Breast epithelium (tissue), 4 donors: ENCODE measurements at regions not wholly inside any gene's neighbourhood (a gene's known extent, or its start where the extent isn't known, plus 50 kb on each side); places are given as distances from the start of the nearest gene placed in this dataset.

Source experiments
- DNase-seq, 2 donors: peaks; one replicate each; pipeline ENCODE4 v3.0.0-alpha.2; 2019; ENCODE audit warnings: low spot score in 2 of 2
- H3K27ac ChIP-seq, 2 donors: fragments of 200-600 bp; sonication (generic) in 1 of 2; one replicate each; pipeline ENCODE4 v1.5.1; 2016 to 2019; ENCODE audit warnings: mild to moderate bottlenecking in 1 of 2
- H3K27me3 ChIP-seq, 2 donors: fragments of 200-600 bp; sonication (generic) in 1 of 2; one replicate each; pipeline versions ENCODE4 v1.5.1 to v1.6.0; 2017 to 2019; ENCODE audit warnings: control low read depth in 1 of 2, mild to moderate bottlenecking in 1 of 2
- H3K36me3 ChIP-seq: fragments of 200-600 bp; one replicate; pipeline ENCODE4 v1.5.1; 2019
- H3K4me1 ChIP-seq, 2 donors: fragments of 200-600 bp; sonication (generic); one replicate each; pipeline ENCODE4 v1.5.1; 2016 to 2019; ENCODE audit warnings: control low read depth in 1 of 2
- H3K4me3 ChIP-seq, 3 donors: fragments of 200-600 bp; sonication (generic); 1 replicate in 2 of 3; 2 replicates in 1 of 3; pipeline ENCODE4 v1.5.1; 2016 to 2019; ENCODE audit warnings: mild to moderate bottlenecking in 3 of 3, moderate library complexity in 2 of 3
- H3K9me3 ChIP-seq, 2 donors: fragments of 200-600 bp; sonication (generic) in 1 of 2; one replicate each; pipeline ENCODE4 v1.5.1; 2016 to 2019; ENCODE audit warnings: control low read depth in 1 of 2
- POLR2A ChIP-seq: fragments of 450-650 bp; IDR thresholded peaks from one replicate; pipeline ENCODE4 v1.6.1; 2016; ENCODE audit warnings: antibody characterized with exemption, mild to moderate bottlenecking, moderate library complexity
- POLR2AphosphoS5 ChIP-seq, 3 donors: sonication (generic); formaldehyde crosslinking; IDR thresholded peaks; one replicate each; pipeline ENCODE4 v1.6.1; 2017; ENCODE audit warnings: antibody characterized with exemption in 3 of 3
- intact Hi-C: fragments of 100-400 bp; cut with DNase I; formaldehyde crosslinking; loops from one replicate; pipeline ENCODE4 v1.15.1; 2023; ENCODE audit warnings: low total_unique reads
- TF ChIP-seq, protein P1 (sequence below), 3 donors: fragments of 450-650 bp; IDR thresholded peaks; one replicate each; pipeline ENCODE4 v1.5.1; 2016 to 2017; ENCODE audit warnings: antibody characterized with exemption in 3 of 3, mild to moderate bottlenecking in 3 of 3, moderate library complexity in 3 of 3

DNA sequence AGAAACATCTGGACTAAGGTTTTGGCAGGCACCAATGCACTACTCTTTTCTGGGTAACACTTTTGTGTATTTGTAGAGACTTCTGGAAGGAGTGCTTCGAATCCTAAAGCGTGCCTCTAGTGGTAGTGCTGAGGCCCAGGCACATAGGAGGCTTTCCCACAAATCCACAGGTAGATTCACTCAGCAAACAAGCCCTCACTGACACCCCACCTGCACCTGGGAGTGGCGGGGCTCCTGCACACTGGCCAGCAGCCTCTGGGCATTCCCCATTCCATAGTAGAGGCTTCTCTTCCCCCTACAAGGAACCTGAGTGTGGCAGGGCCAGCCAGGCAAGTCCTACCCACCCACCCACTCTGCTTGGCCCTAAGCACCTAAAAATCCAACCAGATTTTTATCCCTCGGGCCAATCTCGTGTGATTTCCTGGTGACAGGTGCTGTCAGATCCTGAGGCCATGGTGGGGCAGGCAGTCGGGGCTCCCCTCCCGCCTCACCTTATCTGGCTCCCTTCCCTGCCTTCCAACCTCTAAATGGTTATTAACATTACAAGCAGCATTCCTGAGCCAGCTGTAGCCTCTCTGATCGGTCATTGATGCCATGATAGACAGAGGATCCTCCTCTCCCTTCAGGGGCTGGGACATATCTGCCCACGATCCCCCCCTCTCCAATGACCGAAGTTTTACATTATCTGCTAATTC is 82.4 kb downstream of the SLC2A10 start:
- intact Hi-C loops, result no loop called here
- no peak overlapping the region for H3K4me3 ChIP-seq
- H3K36me3 ChIP-seq, result no peaks in the 10 kb centered on the region
- TF ChIP-seq POLR2A, result no peak
- TF ChIP-seq, protein P1, sequence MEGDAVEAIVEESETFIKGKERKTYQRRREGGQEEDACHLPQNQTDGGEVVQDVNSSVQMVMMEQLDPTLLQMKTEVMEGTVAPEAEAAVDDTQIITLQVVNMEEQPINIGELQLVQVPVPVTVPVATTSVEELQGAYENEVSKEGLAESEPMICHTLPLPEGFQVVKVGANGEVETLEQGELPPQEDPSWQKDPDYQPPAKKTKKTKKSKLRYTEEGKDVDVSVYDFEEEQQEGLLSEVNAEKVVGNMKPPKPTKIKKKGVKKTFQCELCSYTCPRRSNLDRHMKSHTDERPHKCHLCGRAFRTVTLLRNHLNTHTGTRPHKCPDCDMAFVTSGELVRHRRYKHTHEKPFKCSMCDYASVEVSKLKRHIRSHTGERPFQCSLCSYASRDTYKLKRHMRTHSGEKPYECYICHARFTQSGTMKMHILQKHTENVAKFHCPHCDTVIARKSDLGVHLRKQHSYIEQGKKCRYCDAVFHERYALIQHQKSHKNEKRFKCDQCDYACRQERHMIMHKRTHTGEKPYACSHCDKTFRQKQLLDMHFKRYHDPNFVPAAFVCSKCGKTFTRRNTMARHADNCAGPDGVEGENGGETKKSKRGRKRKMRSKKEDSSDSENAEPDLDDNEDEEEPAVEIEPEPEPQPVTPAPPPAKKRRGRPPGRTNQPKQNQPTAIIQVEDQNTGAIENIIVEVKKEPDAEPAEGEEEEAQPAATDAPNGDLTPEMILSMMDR (IDR thresholded peaks at IDR 0.05), result no peak
- TF ChIP-seq POLR2AphosphoS5 (IDR thresholded peaks at IDR 0.05), result no peak
- DNase-seq, result no peak
- H3K27me3 ChIP-seq, result no peaks in the 10 kb centered on the region
- H3K4me1 ChIP-seq, result no peaks in the 10 kb centered on the region
- no peaks in the 10 kb centered on the region for H3K9me3 ChIP-seq
- no peak overlapping the region for H3K27ac ChIP-seq

DNA sequence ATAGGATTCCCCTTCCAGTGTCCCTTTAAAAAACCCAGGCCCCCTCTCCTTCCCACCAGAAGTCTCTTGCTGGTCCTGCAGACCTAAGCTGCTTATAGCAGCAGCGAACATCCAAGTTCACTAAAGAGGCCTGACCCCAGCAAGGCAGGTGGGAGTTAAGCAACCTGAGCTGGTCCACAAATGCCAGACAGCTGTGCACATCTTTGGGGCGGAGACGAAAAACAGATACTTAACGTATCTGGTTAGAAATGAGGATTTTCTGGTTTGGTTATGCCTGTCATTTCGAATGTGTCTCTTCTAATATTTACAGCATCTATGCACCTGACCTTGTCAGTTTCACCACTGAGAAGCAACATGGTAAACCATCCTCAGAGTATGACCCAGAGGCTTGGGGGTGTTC is 87.8 kb downstream of the SLC2A10 start:
- no peaks in the 10 kb centered on the region for H3K27me3 ChIP-seq
- no peak for DNase-seq
- TF ChIP-seq, protein P1 (IDR thresholded peaks at IDR 0.05), result no peak
- TF ChIP-seq POLR2A (no peak), POLR2AphosphoS5 (IDR thresholded peaks at IDR 0.05) (no peak)
- no peaks in the 10 kb centered on the region for H3K9me3 ChIP-seq
- no peak overlapping the region for H3K4me3 ChIP-seq
- H3K4me1 ChIP-seq, result no peaks in the 10 kb centered on the region
- intact Hi-C loops, result no loop called here
- no peak overlapping the region for H3K27ac ChIP-seq
- H3K36me3 ChIP-seq, result no peaks in the 10 kb centered on the region

DNA sequence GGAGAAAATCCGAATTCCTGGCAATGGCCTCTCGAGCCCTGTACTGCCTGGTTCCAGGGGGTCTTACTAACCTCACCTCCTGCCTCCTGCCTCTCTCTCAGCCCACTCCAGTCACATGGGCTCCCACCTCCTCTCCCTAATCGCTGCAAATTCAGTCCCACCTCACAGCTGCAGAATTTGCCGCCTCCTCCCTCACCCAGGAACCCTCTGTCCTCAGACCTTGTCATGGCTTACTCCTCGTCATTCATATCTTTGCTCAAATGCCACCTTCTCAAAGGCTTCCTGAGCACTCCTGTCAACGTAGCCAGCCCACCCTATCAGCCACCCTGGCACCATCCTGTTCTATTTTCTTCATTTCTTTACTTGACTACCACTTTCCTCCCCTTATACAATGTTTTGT is 89.0 kb downstream of the SLC2A10 start:
- H3K27me3 ChIP-seq, result no peaks in the 10 kb centered on the region
- no peak overlapping the region for H3K4me3 ChIP-seq
- no peaks in the 10 kb centered on the region for H3K36me3 ChIP-seq
- DNase-seq, result no peak
- no peak overlapping the region for H3K27ac ChIP-seq
- H3K4me1 ChIP-seq, result no peaks in the 10 kb centered on the region
- TF ChIP-seq POLR2AphosphoS5 (IDR thresholded peaks at IDR 0.05), result no peak
- no peak for TF ChIP-seq POLR2A
- TF ChIP-seq, protein P1 (IDR thresholded peaks at IDR 0.05), result no peak
- no peaks in the 10 kb centered on the region for H3K9me3 ChIP-seq
- intact Hi-C loops, result no loop called here

DNA sequence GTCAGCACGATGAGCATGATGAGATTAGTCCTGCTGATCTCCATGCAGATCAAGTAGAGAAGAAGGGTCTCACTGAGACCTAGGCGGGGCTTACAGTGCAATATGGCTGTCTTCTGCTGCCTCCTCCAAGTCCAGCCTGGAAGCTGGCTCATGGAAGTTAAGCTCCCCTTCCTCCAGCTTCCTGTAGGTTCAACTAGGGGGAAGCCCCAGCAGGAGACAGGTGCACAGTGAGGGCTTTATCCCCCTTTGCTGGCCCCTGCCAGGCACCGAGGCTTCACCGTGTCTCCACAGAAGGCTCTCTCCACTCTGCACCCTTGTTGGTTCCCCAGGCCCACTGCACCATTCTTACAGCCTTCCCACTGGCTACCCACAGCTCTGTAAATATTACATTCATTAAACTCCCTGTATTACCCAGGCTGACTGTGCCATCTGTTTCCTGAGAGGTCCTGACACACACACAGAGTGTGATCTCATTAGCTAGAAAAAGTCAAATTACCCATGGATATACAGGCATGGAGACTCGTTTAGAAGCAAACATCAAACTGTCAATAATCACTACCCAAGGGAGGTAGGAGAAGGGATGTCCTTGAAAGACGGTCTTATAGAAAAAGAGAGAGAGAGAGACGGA is 90.4 kb downstream of the SLC2A10 start:
- no peak overlapping the region for H3K27ac ChIP-seq
- no peaks in the 10 kb centered on the region for H3K4me1 ChIP-seq
- intact Hi-C loops, result no loop called here
- no peaks in the 10 kb centered on the region for H3K36me3 ChIP-seq
- H3K9me3 ChIP-seq, result no peaks in the 10 kb centered on the region
- no peak for DNase-seq
- H3K27me3 ChIP-seq, result no peaks in the 10 kb centered on the region
- TF ChIP-seq POLR2AphosphoS5 (IDR thresholded peaks at IDR 0.05) (no peak), POLR2A (no peak)
- TF ChIP-seq, protein P1 (IDR thresholded peaks at IDR 0.05), result no peak
- no peak overlapping the region for H3K4me3 ChIP-seq

DNA sequence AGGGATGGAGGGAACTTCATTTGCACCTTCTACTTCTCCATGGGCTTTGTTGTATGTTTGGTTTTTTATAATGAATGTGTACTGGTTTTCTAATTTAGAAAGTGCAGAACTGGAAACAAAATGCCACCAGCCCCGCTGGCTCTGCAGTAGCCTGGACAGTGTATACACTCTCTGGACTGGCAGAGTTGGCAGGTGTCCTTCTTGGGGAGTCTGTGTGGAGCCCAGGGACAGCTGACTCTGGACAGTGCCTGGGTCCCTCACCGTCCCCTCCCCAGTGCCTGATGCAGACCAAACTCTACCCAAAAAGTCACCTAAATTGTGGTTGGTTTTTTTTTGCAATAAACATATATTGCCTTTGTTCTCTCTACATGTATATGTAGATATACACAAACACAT is 91.0 kb downstream of the SLC2A10 start:
- H3K27ac ChIP-seq, result no peak overlapping the region
- H3K4me3 ChIP-seq, result no peak overlapping the region
- no peaks in the 10 kb centered on the region for H3K9me3 ChIP-seq
- intact Hi-C loops, result no loop called here
- TF ChIP-seq, protein P1 (IDR thresholded peaks at IDR 0.05), result no peak
- TF ChIP-seq POLR2AphosphoS5 (IDR thresholded peaks at IDR 0.05) (no peak), POLR2A (no peak)
- H3K4me1 ChIP-seq, result no peaks in the 10 kb centered on the region
- H3K27me3 ChIP-seq, result no peaks in the 10 kb centered on the region
- DNase-seq, result no peak
- H3K36me3 ChIP-seq, result no peaks in the 10 kb centered on the region
